HEK293T (cell line): ENCODE measurements at regions not wholly inside any gene's neighbourhood (a gene's known extent, or its start where the extent isn't known, plus 50 kb on each side); places are given as distances from the start of the nearest gene placed in this dataset.

Experiments used
- ARNT ChIP-seq: fragments of 450-650 bp; IDR thresholded peaks from 2 replicates; pipeline ENCODE4 v1.6.1; 2017; ENCODE audit warnings: mild to moderate bottlenecking
- HDGF ChIP-seq: fragments of 450-650 bp; IDR thresholded peaks from 2 replicates; pipeline ENCODE4 v1.6.1; 2017; ENCODE audit warnings: antibody characterized with exemption, borderline replicate concordance
- LEF1 ChIP-seq: fragments of 450-650 bp; IDR thresholded peaks from 2 replicates; pipeline ENCODE4 v1.6.1; 2017; ENCODE audit warnings: mild to moderate bottlenecking, borderline replicate concordance
- SP1 ChIP-seq: fragments of 450-650 bp; IDR thresholded peaks from 2 replicates; pipeline ENCODE4 v1.6.1; 2017
- SUZ12 ChIP-seq: fragments of 450-650 bp; IDR thresholded peaks from 2 replicates; pipeline ENCODE4 v1.6.1; 2016; ENCODE audit warnings: mild to moderate bottlenecking
- ZNF384 ChIP-seq: fragments of 450-650 bp; IDR thresholded peaks from 2 replicates; pipeline ENCODE4 v1.6.1; 2016

DNA sequence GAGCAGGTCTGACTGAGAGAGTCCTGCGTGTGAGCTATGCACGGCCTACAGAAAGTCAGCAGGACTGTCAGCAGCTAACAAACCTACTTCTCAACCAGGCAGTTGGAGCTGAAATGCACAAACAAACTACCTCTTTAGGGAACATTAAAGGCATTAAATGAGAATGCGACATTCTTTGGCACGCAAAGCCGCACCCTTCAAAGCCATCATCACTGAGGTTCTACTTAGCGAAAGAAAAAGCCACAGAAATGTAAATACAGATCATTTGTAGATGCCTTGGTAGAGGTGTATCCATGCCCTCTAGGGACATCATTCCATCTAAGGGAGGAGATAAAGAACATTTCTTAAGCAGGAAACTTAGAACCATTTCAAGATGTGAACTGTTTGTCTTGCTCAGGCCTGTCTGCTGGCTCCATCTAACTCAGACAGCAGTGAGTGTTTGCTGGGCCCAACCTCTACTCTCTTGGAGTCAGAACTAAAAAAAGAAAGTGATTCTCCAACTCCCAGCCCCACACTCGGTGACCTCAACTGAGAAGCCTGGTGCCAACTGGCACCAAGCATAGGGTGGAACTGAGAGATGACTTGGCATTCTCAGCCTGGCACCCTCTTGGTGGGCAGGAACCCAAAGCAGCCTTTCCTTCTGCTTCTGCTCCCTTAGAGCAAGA lies 63.5 kb upstream of the MBIP start:
- no peak for TF ChIP-seq ZNF384
- TF ChIP-seq SUZ12: no peak
- TF ChIP-seq ARNT: no peak
- TF ChIP-seq SP1: no peak
- TF ChIP-seq HDGF: no peak
- no peak for TF ChIP-seq LEF1
